ENCODE measurements at regions not wholly inside any gene's neighbourhood (a gene's known extent, or its start where the extent isn't known, plus 50 kb on each side); places are given as distances from the start of the nearest gene placed in this dataset.

- no peak overlapping the region for H3K4me3 ChIP-seq (ENCODE audit: low read depth, low read length)
- no peak for DNase-seq (ENCODE audit: low read depth)
- no peak for TF ChIP-seq CTCF (IDR thresholded peaks at IDR 0.05; ENCODE audit: insufficient read depth, low read depth, low read length, missing control alignments)
Measured at GRCh38 chr13:39867807-39868206, 212.3 kb downstream of the COG6 start.

- H3K4me3 ChIP-seq (ENCODE audit: low read depth, low read length): no peak overlapping the region
- TF ChIP-seq CTCF (IDR thresholded peaks at IDR 0.05; ENCODE audit: insufficient read depth, low read depth, low read length, missing control alignments): no peak
Measured at GRCh38 chr13:39870197-39870747, 214.8 kb downstream of the COG6 start.

GRCh38 chr13:39874331-39875053, 219.0 kb downstream of the COG6 start:
- no peak overlapping the region for H3K4me3 ChIP-seq (ENCODE audit: low read depth, low read length)

More at GRCh38 chr13:39870197-39870747, 214.8 kb downstream of the COG6 start:
- no peak for DNase-seq (ENCODE audit: low read depth)

GRCh38 chr13:39875111-39875987, 219.9 kb downstream of the COG6 start:
- no peak overlapping the region for H3K4me3 ChIP-seq (ENCODE audit: low read depth, low read length)
- DNase-seq (ENCODE audit: low read depth): no peak
- TF ChIP-seq CTCF (IDR thresholded peaks at IDR 0.05; ENCODE audit: insufficient read depth, low read depth, low read length, missing control alignments): no peak

More at GRCh38 chr13:39874331-39875053, 219.0 kb downstream of the COG6 start:
- TF ChIP-seq CTCF (IDR thresholded peaks at IDR 0.05; ENCODE audit: insufficient read depth, low read depth, low read length, missing control alignments): no peak
- DNase-seq (ENCODE audit: low read depth): no peak

GRCh38 chr13:39876258-39876657, 220.8 kb downstream of the COG6 start:
- H3K4me3 ChIP-seq (ENCODE audit: low read depth, low read length): no peak overlapping the region
- no peak for TF ChIP-seq CTCF (IDR thresholded peaks at IDR 0.05; ENCODE audit: insufficient read depth, low read depth, low read length, missing control alignments)
- peak; percentile 32 for DNase-seq (ENCODE audit: low read depth)

GRCh38 chr13:39877134-39877533, 221.7 kb downstream of the COG6 start:
- no peak for DNase-seq (ENCODE audit: low read depth)
- no peak for TF ChIP-seq CTCF (IDR thresholded peaks at IDR 0.05; ENCODE audit: insufficient read depth, low read depth, low read length, missing control alignments)

More at GRCh38 chr13:39877134-39877533, 221.7 kb downstream of the COG6 start:
- H3K4me3 ChIP-seq (ENCODE audit: low read depth, low read length): no peak overlapping the region
